DOHH2 (cell line): ENCODE measurements at regions not wholly inside any gene's neighbourhood (a gene's known extent, or its start where the extent isn't known, plus 50 kb on each side); places are given as distances from the start of the nearest gene placed in this dataset.

Source experiments
- CTCF ChIP-seq: fragments of 200-600 bp; sonication (generic); IDR thresholded peaks from one replicate; pipeline ENCODE4 v1.5.1; 2014; ENCODE audit warnings: antibody characterized with exemption, mild to moderate bottlenecking, low read depth, low read length; ENCODE audit not compliant: poor library complexity, severe bottlenecking
- EZH2phosphoT487 ChIP-seq: fragments of 200-600 bp; sonication (generic); IDR thresholded peaks from 2 replicates; pipeline ENCODE4 v1.6.1; 2017; ENCODE audit warnings: borderline replicate concordance, mild to moderate bottlenecking, antibody characterized with exemption, low read length, moderate library complexity, mixed read lengths

GRCh38 chr1:189036628-189037027 is 1441.0 kb downstream of the BRINP3 start:
- TF ChIP-seq CTCF = no peak
- TF ChIP-seq EZH2phosphoT487 = no peak
